ENCODE measurements at regions not wholly inside any gene's neighbourhood (a gene's known extent, or its start where the extent isn't known, plus 50 kb on each side); places are given as distances from the start of the nearest gene placed in this dataset.

GRCh38 chr14:42617005-42617404 is 1010.3 kb downstream of the LRFN5 start:
- Histone ChIP-seq H3K4me1 (no peaks in the 10 kb centered on the region), H3K27ac (no peak overlapping the region), H3K27me3 (no peaks in the 10 kb centered on the region), H3K36me3 (no peaks in the 10 kb centered on the region), H3K4me3 (no peak overlapping the region), H3K9me3 (no peaks in the 10 kb centered on the region)
- no peak for ATAC-seq
- in situ Hi-C loops (cut with MboI; ENCODE audit: low sequenced_read_pairs in 4 of 4): no loop called here
- no peak for TF ChIP-seq CTCF (IDR thresholded peaks at IDR 0.05 in 4 of 5, conservative IDR thresholded peaks at IDR 0.05 in 1 of 5)
- TF ChIP-seq POLR2A (IDR thresholded peaks at IDR 0.05): no peak
- no peak for DNase-seq
- intact Hi-C loops (cut with DNase I; ENCODE audit: low total_unique reads): no loop called here

GRCh38 chr14:42606839-42607238 is 1000.2 kb downstream of the LRFN5 start:
- in situ Hi-C loops (cut with MboI; ENCODE audit: low sequenced_read_pairs in 4 of 4): no loop called here
- Histone ChIP-seq H3K27me3 (no peaks in the 10 kb centered on the region), H3K4me1 (no peaks in the 10 kb centered on the region), H3K27ac (no peak overlapping the region), H3K4me3 (no peak overlapping the region), H3K9me3 (no peaks in the 10 kb centered on the region), H3K36me3 (no peaks in the 10 kb centered on the region)
- DNase-seq (no peak), ATAC-seq (no peak)
- intact Hi-C loops (cut with DNase I; ENCODE audit: low total_unique reads): no loop called here
- TF ChIP-seq CTCF (IDR thresholded peaks at IDR 0.05 in 4 of 5, conservative IDR thresholded peaks at IDR 0.05 in 1 of 5): no peak
- TF ChIP-seq POLR2A (IDR thresholded peaks at IDR 0.05): no peak

- intact Hi-C loops (cut with DNase I; ENCODE audit: low total_unique reads): no loop called here
- no peaks in the 10 kb centered on the region for H3K36me3 ChIP-seq
- no peak overlapping the region for H3K4me3 ChIP-seq
- no peaks in the 10 kb centered on the region for H3K27me3 ChIP-seq
- DNase-seq (no peak), ATAC-seq (no peak)
- TF ChIP-seq POLR2A (IDR thresholded peaks at IDR 0.05): no peak
- TF ChIP-seq CTCF (IDR thresholded peaks at IDR 0.05 in 4 of 5, conservative IDR thresholded peaks at IDR 0.05 in 1 of 5): no peak
- H3K27ac ChIP-seq: no peak overlapping the region
- in situ Hi-C loops (cut with MboI; ENCODE audit: low sequenced_read_pairs in 4 of 4): no loop called here
- H3K9me3 ChIP-seq: no peaks in the 10 kb centered on the region
- H3K4me1 ChIP-seq: no peaks in the 10 kb centered on the region
Observed at GRCh38 chr14:42602336-42602845, 995.7 kb downstream of the LRFN5 start.

GRCh38 chr14:42572032-42572431 is 965.4 kb downstream of the LRFN5 start:
- Histone ChIP-seq H3K4me3 (no peak overlapping the region), H3K4me1 (no peaks in the 10 kb centered on the region), H3K36me3 (no peaks in the 10 kb centered on the region), H3K9me3 (no peaks in the 10 kb centered on the region), H3K27ac (no peak overlapping the region), H3K27me3 (no peaks in the 10 kb centered on the region)
- DNase-seq (no peak), ATAC-seq (no peak)
- in situ Hi-C loops (cut with MboI; ENCODE audit: low sequenced_read_pairs in 4 of 4) (no loop called here), intact Hi-C loops (cut with DNase I; ENCODE audit: low total_unique reads) (no loop called here)
- no peak for TF ChIP-seq CTCF (IDR thresholded peaks at IDR 0.05 in 4 of 5, conservative IDR thresholded peaks at IDR 0.05 in 1 of 5)
- TF ChIP-seq POLR2A (IDR thresholded peaks at IDR 0.05): no peak

- no peak overlapping the region for H3K27ac ChIP-seq
- intact Hi-C loops (cut with DNase I; ENCODE audit: low total_unique reads) (no loop called here), in situ Hi-C loops (cut with MboI; ENCODE audit: low sequenced_read_pairs in 4 of 4) (no loop called here)
- H3K4me1 ChIP-seq: no peaks in the 10 kb centered on the region
- no peaks in the 10 kb centered on the region for H3K27me3 ChIP-seq
- ATAC-seq: no peak
- no peaks in the 10 kb centered on the region for H3K9me3 ChIP-seq
- TF ChIP-seq CTCF (IDR thresholded peaks at IDR 0.05 in 4 of 5, conservative IDR thresholded peaks at IDR 0.05 in 1 of 5) (no peak), POLR2A (IDR thresholded peaks at IDR 0.05) (no peak)
- H3K4me3 ChIP-seq: no peak overlapping the region
- no peaks in the 10 kb centered on the region for H3K36me3 ChIP-seq
- no peak for DNase-seq
Observed at GRCh38 chr14:42569227-42569626, 962.6 kb downstream of the LRFN5 start.

Measured in gastrocnemius medialis (tissue), 4 donors.